ENCODE measurements at regions not wholly inside any gene's neighbourhood (a gene's known extent, or its start where the extent isn't known, plus 50 kb on each side); places are given as distances from the start of the nearest gene placed in this dataset.
"Not testable (repeated sequence)": the region's sequence is repeated elsewhere in the genome, so short reads cannot be mapped to it uniquely, and the experiment has no call there.

- no peak for DNase-seq
Measured at GRCh38 chr3:66633402-66634381, 132.9 kb upstream of the LRIG1 start.

- DNase-seq: no peak
Measured at GRCh38 chr3:66638717-66639116, 137.9 kb upstream of the LRIG1 start.

- DNase-seq: no peak
Measured at GRCh38 chr3:66639809-66640356, 139.1 kb upstream of the LRIG1 start.

- DNase-seq: no peak
Measured at GRCh38 chr3:66642019-66642418, 141.2 kb upstream of the LRIG1 start.

- no peak for DNase-seq
Measured at GRCh38 chr3:66642484-66642883, 141.7 kb upstream of the LRIG1 start.

GRCh38 chr3:66644549-66644948 is 143.7 kb upstream of the LRIG1 start:
- DNase-seq: no peak

GRCh38 chr3:66648975-66649374 is 148.2 kb upstream of the LRIG1 start:
- no peak for DNase-seq

- DNase-seq: not testable (repeated sequence)
Measured at GRCh38 chr3:66651520-66651919, 150.7 kb upstream of the LRIG1 start.

GRCh38 chr3:66652100-66652499 is 151.3 kb upstream of the LRIG1 start:
- DNase-seq: not testable (repeated sequence)

GRCh38 chr3:66655044-66655443 is 154.2 kb upstream of the LRIG1 start:
- DNase-seq: no peak

GRCh38 chr3:66655671-66656070 is 154.8 kb upstream of the LRIG1 start:
- no peak for DNase-seq

GRCh38 chr3:66656609-66657008 is 155.8 kb upstream of the LRIG1 start:
- no peak for DNase-seq

GRCh38 chr3:66659056-66659455 is 158.2 kb upstream of the LRIG1 start:
- no peak for DNase-seq

GRCh38 chr3:66661628-66662027 is 160.8 kb upstream of the LRIG1 start:
- no peak for DNase-seq

GRCh38 chr3:66662894-66663293 is 162.1 kb upstream of the LRIG1 start:
- no peak for DNase-seq

GRCh38 chr3:66665021-66665695 is 164.3 kb upstream of the LRIG1 start:
- DNase-seq: no peak

- DNase-seq: no peak
Measured at GRCh38 chr3:66666362-66666761, 165.5 kb upstream of the LRIG1 start.

- no peak for DNase-seq
Measured at GRCh38 chr3:66667263-66667662, 166.4 kb upstream of the LRIG1 start.

GRCh38 chr3:66671291-66671690 is 170.5 kb upstream of the LRIG1 start:
- DNase-seq: no peak

GRCh38 chr3:66672830-66673229 is 172.0 kb upstream of the LRIG1 start:
- DNase-seq: no peak

GRCh38 chr3:66673293-66673692 is 172.5 kb upstream of the LRIG1 start:
- no peak for DNase-seq

GRCh38 chr3:66675366-66675765 is 174.5 kb upstream of the LRIG1 start:
- DNase-seq: no peak

GRCh38 chr3:66692042-66692765 is 191.4 kb upstream of the LRIG1 start:
- no peak for DNase-seq
